ENCODE measurements at regions not wholly inside any gene's neighbourhood (a gene's known extent, or its start where the extent isn't known, plus 50 kb on each side); places are given as distances from the start of the nearest gene placed in this dataset.
"Not testable (repeated sequence)": the region's sequence is repeated elsewhere in the genome, so short reads cannot be mapped to it uniquely, and the experiment has no call there.

DNA sequence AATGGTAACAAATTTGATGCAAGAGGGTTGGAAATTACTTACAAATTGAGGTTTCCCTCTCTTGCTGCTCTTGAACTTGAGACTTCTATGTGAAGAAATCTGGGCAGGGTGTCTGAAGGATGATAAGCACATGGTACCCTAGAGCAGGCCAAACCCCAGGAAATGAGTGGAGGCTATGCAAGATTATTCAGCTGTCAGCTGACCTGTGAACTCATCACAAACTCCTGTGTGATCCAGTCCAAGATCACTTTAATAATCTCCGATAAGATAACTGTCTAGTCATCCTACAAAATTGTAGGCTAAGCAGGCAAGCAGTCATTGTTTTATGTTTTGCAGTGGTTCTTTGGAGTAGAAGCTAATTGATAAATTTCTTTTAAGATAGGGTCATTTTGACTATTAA lies 213.1 kb downstream of the BTBD3 start:
- TF ChIP-seq POLR2AphosphoS5 (IDR thresholded peaks at IDR 0.05) (no peak), POLR2A (IDR thresholded peaks at IDR 0.05) (no peak)
- TF ChIP-seq, protein P1, sequence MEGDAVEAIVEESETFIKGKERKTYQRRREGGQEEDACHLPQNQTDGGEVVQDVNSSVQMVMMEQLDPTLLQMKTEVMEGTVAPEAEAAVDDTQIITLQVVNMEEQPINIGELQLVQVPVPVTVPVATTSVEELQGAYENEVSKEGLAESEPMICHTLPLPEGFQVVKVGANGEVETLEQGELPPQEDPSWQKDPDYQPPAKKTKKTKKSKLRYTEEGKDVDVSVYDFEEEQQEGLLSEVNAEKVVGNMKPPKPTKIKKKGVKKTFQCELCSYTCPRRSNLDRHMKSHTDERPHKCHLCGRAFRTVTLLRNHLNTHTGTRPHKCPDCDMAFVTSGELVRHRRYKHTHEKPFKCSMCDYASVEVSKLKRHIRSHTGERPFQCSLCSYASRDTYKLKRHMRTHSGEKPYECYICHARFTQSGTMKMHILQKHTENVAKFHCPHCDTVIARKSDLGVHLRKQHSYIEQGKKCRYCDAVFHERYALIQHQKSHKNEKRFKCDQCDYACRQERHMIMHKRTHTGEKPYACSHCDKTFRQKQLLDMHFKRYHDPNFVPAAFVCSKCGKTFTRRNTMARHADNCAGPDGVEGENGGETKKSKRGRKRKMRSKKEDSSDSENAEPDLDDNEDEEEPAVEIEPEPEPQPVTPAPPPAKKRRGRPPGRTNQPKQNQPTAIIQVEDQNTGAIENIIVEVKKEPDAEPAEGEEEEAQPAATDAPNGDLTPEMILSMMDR (IDR thresholded peaks at IDR 0.05): no peak
- DNase-seq (ENCODE audit: low spot score): no peak
- H3K4me1 ChIP-seq (replicated peaks): no peaks in the 10 kb centered on the region
- 96% methylated on average over 1 of the region's 1 CpG for WGBS
- H3K4me3 ChIP-seq: no peak overlapping the region
- no peaks in the 10 kb centered on the region for H3K9me3 ChIP-seq
- H3K36me3 ChIP-seq: no peaks in the 10 kb centered on the region
- H3K27ac ChIP-seq: no peak overlapping the region
- intact Hi-C loops (cut with DNase I): no loop called here
- no peaks in the 10 kb centered on the region for H3K27me3 ChIP-seq (replicated peaks; ENCODE audit: insufficient read depth)

DNA sequence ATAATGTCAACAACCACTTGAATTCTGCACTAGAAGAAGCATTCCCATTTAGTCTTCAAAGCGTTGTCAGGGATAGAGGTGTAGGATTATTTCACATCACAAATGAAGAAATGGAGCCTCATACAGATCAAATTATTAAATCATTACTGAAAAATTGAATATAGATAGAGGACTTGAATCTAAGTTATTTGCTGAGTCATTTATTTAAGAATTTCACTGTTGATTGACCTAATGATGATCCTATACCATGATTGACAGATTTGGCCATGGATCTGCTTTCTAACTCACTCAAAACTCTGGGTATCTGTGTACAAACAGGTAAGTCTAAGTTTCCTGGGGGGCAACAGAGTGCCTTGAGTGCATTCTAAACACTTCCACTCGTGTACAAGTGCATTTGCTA lies 215.9 kb downstream of the BTBD3 start:
- intact Hi-C loops (cut with DNase I): no loop called here
- Histone ChIP-seq H3K27me3 (replicated peaks; ENCODE audit: insufficient read depth) (no peaks in the 10 kb centered on the region), H3K9me3 (no peaks in the 10 kb centered on the region), H3K4me3 (no peak overlapping the region), H3K36me3 (no peaks in the 10 kb centered on the region), H3K4me1 (replicated peaks) (no peaks in the 10 kb centered on the region), H3K27ac (no peak overlapping the region)
- no peak for DNase-seq (ENCODE audit: low spot score)
- TF ChIP-seq, protein P1 (IDR thresholded peaks at IDR 0.05): no peak
- TF ChIP-seq POLR2AphosphoS5 (IDR thresholded peaks at IDR 0.05) (no peak), POLR2A (IDR thresholded peaks at IDR 0.05) (no peak)
- WGBS: 100% methylated on average over 2 of the region's 2 CpGs

DNA sequence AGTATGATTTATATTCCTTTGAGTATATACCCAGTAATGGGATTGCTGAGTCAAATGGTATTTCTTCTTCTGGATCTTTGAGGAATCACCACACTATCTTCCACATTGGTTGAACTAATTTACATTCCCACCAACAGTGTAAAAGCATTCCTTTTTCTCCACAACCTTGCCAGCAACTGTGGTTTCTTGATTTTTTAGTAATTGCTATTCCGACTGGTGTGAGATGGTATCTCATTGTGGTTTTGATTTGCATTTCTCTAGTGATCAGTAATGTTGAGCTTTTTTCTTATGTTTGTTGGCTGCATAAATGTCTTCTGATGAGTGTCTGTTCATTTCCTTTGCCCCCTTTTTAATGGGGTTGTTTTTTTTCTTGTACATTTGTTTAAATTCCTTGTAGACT lies 228.3 kb downstream of the BTBD3 start:
- H3K27me3 ChIP-seq (replicated peaks; ENCODE audit: insufficient read depth); H3K27ac ChIP-seq; intact Hi-C loops (cut with DNase I); DNase-seq (ENCODE audit: low spot score); H3K4me3 ChIP-seq; H3K9me3 ChIP-seq; H3K36me3 ChIP-seq; H3K4me1 ChIP-seq (replicated peaks): not testable (repeated sequence)
- 87% methylated on average over 1 of the region's 1 CpG for WGBS

DNA sequence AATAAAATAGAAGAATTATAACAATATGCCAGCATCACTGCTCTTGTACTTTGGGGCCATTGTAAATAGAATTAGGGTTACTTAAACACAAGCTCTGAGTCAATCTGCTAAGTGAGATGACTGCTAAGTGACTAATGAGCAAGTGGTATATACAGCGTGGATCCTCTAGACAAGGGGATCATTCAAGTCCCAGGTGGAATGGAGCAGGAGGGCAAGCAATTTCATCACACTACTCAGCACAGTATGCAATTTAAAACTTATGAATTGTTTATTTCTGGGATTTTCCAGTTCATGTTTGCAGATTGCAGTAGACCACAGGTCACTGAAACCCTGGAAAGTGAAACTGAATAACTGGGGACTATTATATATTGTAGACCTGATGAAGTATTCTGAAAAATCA lies 235.3 kb downstream of the BTBD3 start:
- intact Hi-C loops (cut with DNase I): no loop called here
- 95% methylated on average over 1 of the region's 1 CpG for WGBS
- H3K36me3 ChIP-seq: no peaks in the 10 kb centered on the region
- no peak overlapping the region for H3K4me3 ChIP-seq
- no peak for DNase-seq (ENCODE audit: low spot score)
- no peak overlapping the region for H3K27ac ChIP-seq
- H3K4me1 ChIP-seq (replicated peaks): no peaks in the 10 kb centered on the region
- TF ChIP-seq POLR2AphosphoS5 (IDR thresholded peaks at IDR 0.05) (no peak), POLR2A (IDR thresholded peaks at IDR 0.05) (no peak)
- TF ChIP-seq, protein P1 (IDR thresholded peaks at IDR 0.05): no peak
- no peaks in the 10 kb centered on the region for H3K27me3 ChIP-seq (replicated peaks; ENCODE audit: insufficient read depth)
- H3K9me3 ChIP-seq: no peaks in the 10 kb centered on the region

DNA sequence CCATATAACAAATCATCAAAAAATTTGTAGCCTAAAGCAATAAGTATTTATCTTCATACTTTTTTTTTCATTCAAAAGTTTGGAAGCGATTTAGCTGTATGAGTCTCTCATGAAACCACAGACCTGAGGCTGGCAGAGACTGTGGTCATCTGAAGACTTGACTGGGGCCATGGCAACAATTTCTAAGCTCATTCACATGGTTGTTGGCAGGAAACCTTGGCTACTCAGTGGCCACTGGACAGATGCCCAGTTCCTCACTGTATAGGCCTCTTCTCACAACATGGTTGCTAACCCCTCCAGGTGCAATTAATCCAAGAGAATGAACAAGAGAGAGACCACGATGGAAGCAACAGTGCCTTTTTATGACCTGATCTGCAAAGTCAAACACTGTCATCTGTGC lies 235.9 kb downstream of the BTBD3 start:
- TF ChIP-seq POLR2AphosphoS5 (IDR thresholded peaks at IDR 0.05): no peak
- no peak for TF ChIP-seq POLR2A (IDR thresholded peaks at IDR 0.05)
- TF ChIP-seq, protein P1 (IDR thresholded peaks at IDR 0.05): no peak
- WGBS: 81% methylated on average over 2 of the region's 2 CpGs

More for the DNA sequence above, 235.9 kb downstream of the BTBD3 start:
- no peaks in the 10 kb centered on the region for H3K27me3 ChIP-seq (replicated peaks; ENCODE audit: insufficient read depth)
- H3K36me3 ChIP-seq: no peaks in the 10 kb centered on the region
- DNase-seq (ENCODE audit: low spot score): no peak
- H3K4me3 ChIP-seq: no peak overlapping the region
- H3K4me1 ChIP-seq (replicated peaks): no peaks in the 10 kb centered on the region
- intact Hi-C loops (cut with DNase I): no loop called here
- no peaks in the 10 kb centered on the region for H3K9me3 ChIP-seq
- no peak overlapping the region for H3K27ac ChIP-seq
